Keratinocyte (primary cell): ENCODE measurements at regions not wholly inside any gene's neighbourhood (a gene's known extent, or its start where the extent isn't known, plus 50 kb on each side); places are given as distances from the start of the nearest gene placed in this dataset.

Source experiments
- CTCF ChIP-seq, 3 experiments: IDR thresholded peaks in 1 of 3; conservative IDR thresholded peaks in 1 of 3; optimal IDR thresholded peaks in 1 of 3; 2 replicates in 2 of 3; 3 replicates in 1 of 3; pipeline versions ENCODE3 to v1.5.1; 2011; ENCODE audit warnings: low read length in 3 of 3, mild to moderate bottlenecking in 3 of 3, moderate library complexity in 2 of 3, control low read depth in 1 of 3, inconsistent platforms in 1 of 3; ENCODE audit not compliant: insufficient read depth in 2 of 3; ENCODE audit errors: extremely low read depth in 1 of 3
- EZH2 ChIP-seq: IDR thresholded peaks from one replicate; pipeline ENCODE4 v1.6.1; 2012; ENCODE audit warnings: inconsistent platforms, mild to moderate bottlenecking, low read length, moderate library complexity

DNA sequence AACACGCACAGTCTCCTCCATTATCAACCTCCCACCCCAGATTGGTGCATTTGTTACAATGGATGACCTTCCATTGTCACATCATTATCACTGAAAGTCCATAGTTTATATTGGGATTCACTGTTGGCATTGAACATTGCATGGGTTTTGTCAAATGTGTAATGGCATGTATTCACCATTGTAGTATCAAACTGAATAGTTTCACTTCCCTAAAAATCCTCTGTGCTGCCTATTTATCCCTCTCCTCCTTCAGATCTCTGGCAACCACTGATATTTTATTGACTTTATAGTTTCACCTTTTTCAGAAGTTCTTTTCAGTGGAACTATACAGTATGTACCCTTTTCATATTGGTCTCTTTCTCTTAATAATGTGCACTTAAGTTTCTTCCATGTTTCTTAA lies 1565.4 kb downstream of the PCDH18 start:
- TF ChIP-seq CTCF (optimal IDR thresholded peaks at IDR 0.05 in 1 of 3, IDR thresholded peaks at IDR 0.05 in 1 of 3, conservative IDR thresholded peaks at IDR 0.05 in 1 of 3; ENCODE audit: extremely low read depth in 1 of 3, insufficient read depth in 2 of 3, low read length in 3 of 3) (no peak), EZH2 (no peak)
